ENCODE measurements at regions not wholly inside any gene's neighbourhood (a gene's known extent, or its start where the extent isn't known, plus 50 kb on each side); places are given as distances from the start of the nearest gene placed in this dataset.

DNA sequence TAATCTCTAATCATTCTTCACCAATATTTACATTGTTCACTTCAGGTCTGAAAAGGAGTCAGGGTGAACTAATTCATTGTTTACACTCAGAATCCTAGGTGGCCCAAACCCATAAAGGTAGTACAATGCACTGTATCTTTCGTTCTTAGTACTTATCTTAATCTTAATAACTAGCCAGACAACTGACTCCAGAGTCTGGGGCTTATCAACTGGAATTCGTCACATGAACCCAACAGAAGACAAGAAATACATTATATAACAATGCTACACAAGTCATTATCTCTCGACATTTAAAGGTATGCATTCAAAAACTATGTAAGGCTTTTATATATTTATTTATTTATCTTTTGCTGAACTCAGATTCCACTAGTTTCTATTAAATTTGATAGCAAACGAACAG, 125.9 kb upstream of the ESRRG start:
- Histone ChIP-seq H3K4me1 (replicated peaks) (no peaks in the 10 kb centered on the region), H3K27me3 (replicated peaks) (no peaks in the 10 kb centered on the region), H3K4me3 (no peak overlapping the region), H3K36me3 (no peaks in the 10 kb centered on the region), H3K9me3 (replicated peaks) (no peaks in the 10 kb centered on the region), H3K27ac (no peak overlapping the region)
- no peak for DNase-seq (ENCODE audit: low read depth in 1 of 2, low spot score in 2 of 2)

DNA sequence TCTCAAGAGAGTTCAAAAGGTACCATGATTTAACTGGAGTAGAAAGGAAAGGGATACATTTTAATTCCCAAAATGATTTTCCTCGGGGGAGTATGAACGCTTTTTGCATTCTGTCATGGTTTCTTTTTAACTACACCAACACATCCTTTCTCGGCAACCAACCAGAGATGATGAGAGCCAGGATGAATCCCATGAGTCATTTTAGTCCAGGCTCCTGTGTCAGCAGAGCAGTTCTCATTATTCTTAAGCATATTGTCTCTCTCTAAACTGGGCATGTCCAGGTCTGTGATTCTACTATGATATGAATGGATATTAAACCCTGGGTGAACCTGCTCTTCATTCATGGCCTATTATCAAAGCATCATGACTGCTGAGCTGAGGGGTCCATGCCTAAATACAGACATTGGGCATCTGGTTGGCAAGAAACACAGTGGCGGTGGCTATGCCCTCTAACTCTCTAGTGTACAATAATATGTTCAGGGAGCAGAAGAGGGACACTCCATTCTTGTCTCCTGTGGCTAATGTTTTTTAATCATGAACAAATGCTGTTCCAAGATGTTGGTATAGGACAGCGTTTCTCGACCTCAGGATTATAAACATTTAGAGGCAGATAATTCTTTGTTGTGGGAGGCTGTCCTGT, 124.3 kb upstream of the ESRRG start:
- Histone ChIP-seq H3K27ac (no peak overlapping the region), H3K9me3 (replicated peaks) (no peaks in the 10 kb centered on the region)
- no peak for DNase-seq (ENCODE audit: low read depth in 1 of 2, low spot score in 2 of 2)

DNA sequence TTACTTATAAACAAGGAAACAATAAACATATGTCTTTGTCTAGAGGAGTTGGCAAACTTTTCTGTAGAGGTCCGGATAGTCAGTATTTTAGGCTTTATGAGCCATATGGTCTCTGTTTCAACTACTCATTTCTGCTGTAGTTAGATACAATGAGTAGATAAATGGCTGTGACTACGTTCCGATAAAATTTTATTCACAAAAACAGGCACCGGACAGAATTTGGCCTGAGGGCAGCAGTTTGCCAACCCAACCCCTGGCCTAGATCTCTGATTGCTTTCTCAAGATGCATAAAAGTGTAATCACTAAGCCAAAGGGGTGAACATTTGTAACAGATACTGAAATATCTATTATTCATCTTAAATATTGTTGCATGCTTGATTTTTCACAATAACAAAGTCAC, 123.1 kb upstream of the ESRRG start:
- H3K4me1 ChIP-seq (replicated peaks): no peaks in the 10 kb centered on the region
- H3K4me3 ChIP-seq: no peak overlapping the region
- no peaks in the 10 kb centered on the region for H3K36me3 ChIP-seq
- no peaks in the 10 kb centered on the region for H3K9me3 ChIP-seq (replicated peaks)
- no peak overlapping the region for H3K27ac ChIP-seq
- H3K27me3 ChIP-seq (replicated peaks): no peaks in the 10 kb centered on the region
- no peak for DNase-seq (ENCODE audit: low read depth in 1 of 2, low spot score in 2 of 2)

More for the DNA sequence above, 124.3 kb upstream of the ESRRG start:
- H3K4me1 ChIP-seq (replicated peaks): no peaks in the 10 kb centered on the region
- H3K27me3 ChIP-seq (replicated peaks): no peaks in the 10 kb centered on the region
- no peaks in the 10 kb centered on the region for H3K36me3 ChIP-seq
- no peak overlapping the region for H3K4me3 ChIP-seq

DNA sequence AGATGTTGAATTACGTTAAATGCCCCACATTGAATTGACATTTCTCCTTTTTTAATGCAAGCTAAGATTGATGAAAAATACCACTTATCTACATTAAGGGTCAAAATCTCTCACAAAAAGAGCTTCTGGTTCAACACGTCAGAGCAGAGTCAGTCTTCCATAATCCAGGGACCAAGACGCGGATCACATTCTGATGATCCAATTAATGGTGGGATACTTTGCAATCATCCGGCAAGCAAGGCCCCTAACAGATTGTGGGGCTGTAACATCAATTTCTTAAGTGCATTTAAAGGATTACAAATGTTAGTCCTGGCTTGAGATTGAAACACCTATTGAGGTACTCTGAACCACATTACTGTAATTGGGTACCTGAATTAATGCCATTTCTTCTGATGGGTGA, 120.2 kb upstream of the ESRRG start:
- no peak for DNase-seq (ENCODE audit: low read depth in 1 of 2, low spot score in 2 of 2)
- H3K27ac ChIP-seq: no peak overlapping the region
- no peaks in the 10 kb centered on the region for H3K4me1 ChIP-seq (replicated peaks)
- no peak overlapping the region for H3K4me3 ChIP-seq
- no peaks in the 10 kb centered on the region for H3K27me3 ChIP-seq (replicated peaks)
- H3K36me3 ChIP-seq: no peaks in the 10 kb centered on the region
- H3K9me3 ChIP-seq (replicated peaks): no peaks in the 10 kb centered on the region

DNA sequence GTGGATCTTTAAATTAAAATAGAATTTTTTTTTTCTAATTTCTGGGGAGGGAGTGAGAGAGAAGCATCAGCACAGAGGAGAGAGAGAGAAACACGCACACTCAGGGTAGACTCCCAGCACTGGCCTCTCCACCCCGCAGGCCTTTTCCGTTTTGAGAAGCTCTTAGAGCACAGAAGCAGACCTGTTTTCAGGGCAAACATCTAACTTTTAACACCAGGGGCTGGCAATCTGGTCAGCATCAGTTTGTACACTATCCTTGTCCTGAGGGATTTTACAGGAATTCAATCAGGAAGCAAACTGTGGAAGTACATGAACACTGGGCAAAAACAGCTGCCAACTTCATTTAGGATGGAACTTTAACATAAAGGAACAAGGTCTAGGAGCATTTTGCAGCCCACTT, 117.9 kb upstream of the ESRRG start:
- no peak overlapping the region for H3K27ac ChIP-seq
- no peaks in the 10 kb centered on the region for H3K9me3 ChIP-seq (replicated peaks)
- H3K4me3 ChIP-seq: no peak overlapping the region
- H3K4me1 ChIP-seq (replicated peaks): no peaks in the 10 kb centered on the region
- H3K36me3 ChIP-seq: no peaks in the 10 kb centered on the region
- H3K27me3 ChIP-seq (replicated peaks): no peaks in the 10 kb centered on the region
- DNase-seq (ENCODE audit: low read depth in 1 of 2, low spot score in 2 of 2): no peak

DNA sequence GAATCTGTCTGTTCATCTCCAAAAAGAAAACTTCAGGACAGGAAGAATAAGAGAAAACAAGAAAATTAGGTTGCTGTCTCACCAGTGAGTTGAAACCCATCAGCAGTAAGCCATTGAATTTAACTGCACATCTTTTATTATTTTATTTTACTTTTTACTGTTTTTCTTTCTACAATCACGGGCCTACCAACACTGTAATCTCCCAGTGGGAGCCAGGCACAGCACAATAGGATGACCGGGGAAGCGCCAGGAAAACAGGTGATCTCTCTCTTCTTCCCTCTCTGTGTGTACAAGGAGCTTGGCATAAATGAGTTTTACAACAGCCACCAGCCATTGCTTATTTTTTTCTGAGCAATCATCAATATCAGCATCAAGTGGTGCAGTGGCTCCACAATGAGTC, 113.1 kb upstream of the ESRRG start:
- Histone ChIP-seq H3K4me3 (no peak overlapping the region), H3K27ac (no peak overlapping the region), H3K36me3 (no peaks in the 10 kb centered on the region), H3K4me1 (replicated peaks) (no peaks in the 10 kb centered on the region), H3K9me3 (replicated peaks) (no peaks in the 10 kb centered on the region), H3K27me3 (replicated peaks) (no peaks in the 10 kb centered on the region)
- no peak for DNase-seq (ENCODE audit: low read depth in 1 of 2, low spot score in 2 of 2)

DNA sequence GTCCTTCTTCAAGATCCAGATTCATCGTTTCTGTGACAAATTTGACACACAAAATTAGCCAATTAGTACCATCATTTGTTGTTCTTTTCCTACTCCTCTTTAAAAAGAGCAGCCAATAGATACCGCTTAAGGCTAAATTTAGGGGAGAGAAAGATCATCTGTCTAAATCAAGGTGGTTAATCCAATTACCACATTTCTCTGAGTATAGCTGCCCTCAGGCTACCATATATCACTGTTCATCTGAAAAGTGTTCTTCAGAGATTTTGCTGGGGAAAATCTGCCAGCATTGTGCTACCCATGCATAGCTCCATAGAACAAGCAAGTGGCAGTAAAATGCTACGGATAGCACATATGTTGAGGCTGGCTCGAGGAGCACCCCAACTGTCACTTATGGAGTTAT, 110.3 kb upstream of the ESRRG start:
- Histone ChIP-seq H3K27me3 (replicated peaks) (no peaks in the 10 kb centered on the region), H3K27ac (no peak overlapping the region), H3K4me3 (no peak overlapping the region), H3K4me1 (replicated peaks) (no peaks in the 10 kb centered on the region), H3K9me3 (replicated peaks) (no peaks in the 10 kb centered on the region), H3K36me3 (no peaks in the 10 kb centered on the region)
- DNase-seq (ENCODE audit: low read depth in 1 of 2, low spot score in 2 of 2): no peak

DNA sequence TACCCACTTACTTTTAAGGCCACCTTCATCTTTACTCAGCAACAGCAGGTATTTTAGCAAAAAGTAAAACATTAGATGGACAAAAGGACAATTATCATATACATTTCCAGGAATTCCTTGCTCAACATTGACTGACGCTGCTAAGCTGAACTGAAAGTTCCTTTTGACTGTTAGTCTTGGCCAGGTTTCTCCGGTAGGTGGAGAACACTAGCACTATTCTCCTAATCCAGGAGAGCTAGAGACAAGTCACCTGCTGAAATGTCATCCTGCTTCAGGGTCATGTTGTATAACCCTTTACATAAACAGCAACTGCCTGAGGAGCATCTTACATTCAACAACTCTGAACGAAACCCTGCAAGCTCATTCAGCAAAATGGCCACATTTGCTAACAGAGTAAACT, 109.0 kb upstream of the ESRRG start:
- DNase-seq (ENCODE audit: low read depth in 1 of 2, low spot score in 2 of 2): no peak
- H3K4me3 ChIP-seq: no peak overlapping the region
- no peaks in the 10 kb centered on the region for H3K9me3 ChIP-seq (replicated peaks)
- H3K27me3 ChIP-seq (replicated peaks): no peaks in the 10 kb centered on the region
- no peaks in the 10 kb centered on the region for H3K4me1 ChIP-seq (replicated peaks)
- no peak overlapping the region for H3K27ac ChIP-seq
- H3K36me3 ChIP-seq: no peaks in the 10 kb centered on the region

DNA sequence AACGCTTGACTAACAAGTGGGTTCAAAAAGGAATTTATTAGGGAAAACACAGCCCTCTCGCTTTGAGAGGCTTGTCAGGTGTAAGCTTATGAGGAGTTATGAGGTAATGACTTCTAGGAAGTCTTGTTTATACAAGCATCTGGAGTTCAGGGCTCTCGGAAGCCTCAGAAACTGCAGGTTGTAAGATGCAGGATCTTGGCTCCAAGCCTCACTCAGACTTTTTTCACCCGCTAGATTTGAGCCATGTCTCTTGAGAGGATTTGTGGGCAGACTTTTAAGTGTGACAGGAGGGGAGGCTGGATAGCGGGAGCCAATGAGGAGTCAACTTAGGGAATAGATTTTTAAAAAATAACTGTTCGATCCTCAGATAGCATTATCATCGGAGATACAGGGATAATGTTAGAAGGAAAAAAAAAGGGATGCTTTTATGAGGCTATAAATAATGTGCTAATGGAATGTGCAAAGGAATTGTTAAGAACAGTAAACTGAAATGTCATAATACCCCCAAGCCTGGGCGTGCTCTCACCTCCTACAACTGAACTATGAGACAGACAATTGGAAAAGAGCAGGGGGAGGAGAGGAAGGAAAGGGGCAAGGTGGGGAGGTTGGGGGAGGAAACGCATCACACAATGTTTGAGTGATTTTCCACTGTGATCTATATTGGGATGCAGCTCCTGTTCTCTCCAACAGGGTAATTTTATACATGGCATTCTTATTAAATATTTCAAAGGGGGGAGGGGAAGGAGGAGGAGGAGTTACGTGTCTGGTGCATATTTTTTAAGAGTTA, 107.4 kb upstream of the ESRRG start:
- Histone ChIP-seq H3K9me3 (replicated peaks) (no peaks in the 10 kb centered on the region), H3K27me3 (replicated peaks) (no peaks in the 10 kb centered on the region), H3K36me3 (no peaks in the 10 kb centered on the region), H3K4me1 (replicated peaks) (no peaks in the 10 kb centered on the region), H3K27ac (no peak overlapping the region), H3K4me3 (no peak overlapping the region)
- DNase-seq (ENCODE audit: low read depth in 1 of 2, low spot score in 2 of 2): no peak

DNA sequence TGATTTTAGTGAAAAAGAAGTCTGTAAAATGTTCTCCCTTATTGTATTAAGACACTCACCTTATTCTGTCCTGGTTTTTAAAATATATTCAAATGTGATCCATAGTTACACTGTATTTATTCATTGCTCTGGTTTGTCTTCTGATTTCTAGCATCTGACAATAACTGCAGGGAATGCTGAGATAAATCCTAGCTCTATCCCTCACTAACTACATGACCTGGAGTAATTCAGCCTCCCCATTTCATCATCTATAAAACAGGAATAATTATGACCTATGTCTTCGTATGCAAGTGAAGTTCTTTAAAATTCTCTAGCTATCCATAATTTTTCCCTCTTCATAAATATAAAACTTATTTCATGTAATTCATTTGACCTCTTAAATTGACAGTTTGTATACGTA, 104.0 kb upstream of the ESRRG start:
- H3K36me3 ChIP-seq: no peaks in the 10 kb centered on the region
- H3K27ac ChIP-seq: no peak overlapping the region
- no peaks in the 10 kb centered on the region for H3K4me1 ChIP-seq (replicated peaks)
- no peak overlapping the region for H3K4me3 ChIP-seq
- DNase-seq (ENCODE audit: low read depth in 1 of 2, low spot score in 2 of 2): no peak
- no peaks in the 10 kb centered on the region for H3K27me3 ChIP-seq (replicated peaks)
- H3K9me3 ChIP-seq (replicated peaks): no peaks in the 10 kb centered on the region

DNA sequence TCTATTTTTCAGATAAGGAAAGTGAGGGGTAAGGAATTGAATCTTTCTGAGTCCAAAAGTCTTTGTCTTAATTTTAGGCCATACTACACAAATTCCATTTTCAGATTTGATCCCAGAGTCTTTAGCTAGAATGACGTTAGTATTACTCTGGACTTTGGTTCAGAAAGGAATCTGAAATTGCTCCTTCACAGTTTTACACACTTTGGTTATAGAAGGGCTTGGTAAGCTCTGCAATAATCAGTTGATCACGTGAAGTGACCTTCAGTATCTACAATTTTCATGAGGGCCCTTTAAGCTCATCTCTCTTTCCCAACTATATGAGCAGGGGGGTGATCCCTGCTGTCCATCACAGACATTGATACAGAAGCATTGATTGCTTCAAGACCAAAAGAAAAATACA, 103.4 kb upstream of the ESRRG start:
- Histone ChIP-seq H3K36me3 (no peaks in the 10 kb centered on the region), H3K27me3 (replicated peaks) (no peaks in the 10 kb centered on the region), H3K4me3 (no peak overlapping the region), H3K9me3 (replicated peaks) (no peaks in the 10 kb centered on the region), H3K27ac (no peak overlapping the region), H3K4me1 (replicated peaks) (no peaks in the 10 kb centered on the region)
- no peak for DNase-seq (ENCODE audit: low read depth in 1 of 2, low spot score in 2 of 2)

DNA sequence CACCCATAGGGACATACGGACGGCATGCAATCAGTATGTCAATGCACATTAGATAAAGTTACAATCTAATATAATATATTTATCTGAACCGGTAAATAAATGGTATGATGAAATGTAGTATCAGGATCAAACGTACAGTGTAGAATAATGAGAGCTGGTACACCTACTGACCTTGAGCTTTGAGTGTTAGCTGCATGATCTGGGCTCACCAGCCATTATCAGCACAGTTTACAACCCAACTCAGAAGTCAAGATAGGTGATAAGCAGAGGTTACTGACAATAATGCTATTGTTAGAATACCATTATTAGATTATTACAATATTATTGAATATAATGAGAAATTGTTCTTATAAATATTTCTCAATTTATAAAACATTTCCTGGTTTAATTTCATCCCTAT, 103.0 kb upstream of the ESRRG start:
- Histone ChIP-seq H3K9me3 (replicated peaks) (no peaks in the 10 kb centered on the region), H3K4me1 (replicated peaks) (no peaks in the 10 kb centered on the region), H3K27ac (no peak overlapping the region), H3K36me3 (no peaks in the 10 kb centered on the region), H3K4me3 (no peak overlapping the region), H3K27me3 (replicated peaks) (no peaks in the 10 kb centered on the region)
- DNase-seq (ENCODE audit: low read depth in 1 of 2, low spot score in 2 of 2): no peak

DNA sequence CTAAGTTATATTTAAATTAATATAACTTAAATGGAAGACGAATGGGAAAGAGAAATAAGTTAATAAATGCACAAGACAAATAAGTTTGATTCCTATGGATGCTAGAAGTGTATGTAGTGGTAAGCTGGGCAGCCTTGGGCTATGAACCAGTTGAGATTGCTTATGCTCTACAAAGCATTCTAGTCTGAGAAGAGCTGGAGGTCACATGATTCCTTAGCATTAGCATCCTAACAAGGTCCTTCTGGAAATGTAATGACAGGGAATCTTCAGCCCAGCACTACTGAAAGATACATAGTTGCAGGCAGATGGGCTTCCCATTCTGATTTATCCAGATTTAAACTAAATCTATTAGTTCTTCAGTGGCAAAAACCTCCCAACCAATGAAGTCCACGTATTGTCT, 102.3 kb upstream of the ESRRG start:
- H3K4me1 ChIP-seq (replicated peaks): no peaks in the 10 kb centered on the region
- H3K27me3 ChIP-seq (replicated peaks): no peaks in the 10 kb centered on the region
- no peak overlapping the region for H3K4me3 ChIP-seq
- H3K27ac ChIP-seq: no peak overlapping the region
- H3K9me3 ChIP-seq (replicated peaks): no peaks in the 10 kb centered on the region
- H3K36me3 ChIP-seq: no peaks in the 10 kb centered on the region
- no peak for DNase-seq (ENCODE audit: low read depth in 1 of 2, low spot score in 2 of 2)

DNA sequence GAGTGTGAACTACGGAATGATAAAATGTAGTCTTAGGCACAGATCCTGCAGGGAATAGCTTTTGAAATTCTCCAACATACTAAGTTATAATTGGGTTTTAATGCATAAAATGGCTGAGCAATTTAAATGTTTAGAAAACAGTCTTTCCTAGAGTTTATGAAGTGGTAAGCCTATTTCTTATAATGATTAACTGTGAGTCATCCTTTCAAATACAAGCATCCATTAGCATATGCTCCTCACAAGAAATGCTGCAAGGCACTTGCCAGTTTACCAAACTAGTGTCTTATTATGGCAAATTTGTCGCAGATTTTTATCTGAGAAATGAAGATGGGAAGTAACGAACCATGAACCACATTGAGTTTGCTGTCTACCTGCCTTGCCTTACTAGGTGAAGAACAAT, 101.3 kb upstream of the ESRRG start:
- Histone ChIP-seq H3K9me3 (replicated peaks) (no peaks in the 10 kb centered on the region), H3K4me1 (replicated peaks) (no peaks in the 10 kb centered on the region), H3K27ac (no peak overlapping the region), H3K27me3 (replicated peaks) (no peaks in the 10 kb centered on the region), H3K36me3 (no peaks in the 10 kb centered on the region), H3K4me3 (no peak overlapping the region)
- no peak for DNase-seq (ENCODE audit: low read depth in 1 of 2, low spot score in 2 of 2)

DNA sequence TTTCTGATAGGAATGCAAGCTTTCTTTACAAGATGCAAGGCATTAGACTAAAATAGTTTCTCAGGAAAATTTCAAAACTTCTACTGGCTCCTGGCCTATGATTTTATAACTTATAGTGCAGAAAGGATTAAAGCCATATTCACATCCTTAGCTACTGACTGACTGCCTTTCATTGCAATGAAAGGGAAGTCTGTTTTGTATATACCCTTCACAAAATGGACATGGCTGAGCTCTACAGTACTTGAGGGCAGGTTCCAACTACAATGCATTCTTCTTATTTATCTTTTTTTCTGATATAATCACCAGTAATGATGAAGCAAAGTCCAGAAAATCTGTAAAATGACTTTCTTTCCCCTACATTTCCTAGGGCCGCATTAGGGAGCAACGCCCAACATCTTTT, 100.5 kb upstream of the ESRRG start:
- H3K4me3 ChIP-seq: no peak overlapping the region
- no peaks in the 10 kb centered on the region for H3K4me1 ChIP-seq (replicated peaks)
- DNase-seq (ENCODE audit: low read depth in 1 of 2, low spot score in 2 of 2): no peak
- H3K27me3 ChIP-seq (replicated peaks): no peaks in the 10 kb centered on the region
- no peak overlapping the region for H3K27ac ChIP-seq
- H3K9me3 ChIP-seq (replicated peaks): no peaks in the 10 kb centered on the region
- no peaks in the 10 kb centered on the region for H3K36me3 ChIP-seq

Measured in SJSA1 (cell line).